Fibroblast of upper back skin (primary cell): ENCODE measurements at regions not wholly inside any gene's neighbourhood (a gene's known extent, or its start where the extent isn't known, plus 50 kb on each side); places are given as distances from the start of the nearest gene placed in this dataset.
"Not testable (repeated sequence)": the region's sequence is repeated elsewhere in the genome, so short reads cannot be mapped to it uniquely, and the experiment has no call there.

Experiments
- DNase-seq: peaks from one replicate; pipeline ENCODE4 v3.0.0-alpha.2; 2013

DNA sequence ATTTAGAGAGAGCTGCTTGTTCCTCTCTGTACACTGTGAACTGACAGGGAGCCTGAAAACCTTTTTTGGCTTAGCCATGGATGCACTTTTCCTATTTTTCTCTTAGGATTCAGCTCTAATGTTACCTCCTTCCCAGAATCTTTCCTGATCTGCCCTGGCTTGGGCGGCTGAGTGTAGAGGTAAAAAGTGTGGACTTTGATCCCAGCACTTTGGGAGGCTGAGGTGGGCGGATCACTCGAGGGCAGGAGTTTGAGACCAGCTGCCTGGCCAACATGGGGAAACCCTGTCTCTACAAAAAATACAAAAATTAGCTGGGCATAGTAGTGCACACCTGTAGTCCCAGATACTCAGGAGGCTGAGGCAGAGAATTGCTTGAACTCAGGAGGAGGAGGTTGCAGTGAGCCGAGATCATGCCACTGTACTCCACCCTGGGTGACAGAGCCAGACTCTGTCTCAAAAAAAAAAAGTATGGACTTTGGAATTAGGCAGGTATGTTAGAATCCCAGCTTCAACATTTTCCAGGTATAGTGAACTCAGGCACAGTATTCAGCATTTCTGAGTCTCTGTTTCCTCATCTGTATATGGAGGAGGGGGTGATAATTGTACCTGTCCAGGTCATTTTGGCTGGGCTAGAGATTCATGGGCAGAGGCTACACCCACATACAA, 212.5 kb upstream of the EEF2KMT start:
- DNase-seq, result no peak

- no peak for DNase-seq
These were observed 207.4 kb upstream of the EEF2KMT start for GRCh38 chr16:5305023-5305422.

DNA sequence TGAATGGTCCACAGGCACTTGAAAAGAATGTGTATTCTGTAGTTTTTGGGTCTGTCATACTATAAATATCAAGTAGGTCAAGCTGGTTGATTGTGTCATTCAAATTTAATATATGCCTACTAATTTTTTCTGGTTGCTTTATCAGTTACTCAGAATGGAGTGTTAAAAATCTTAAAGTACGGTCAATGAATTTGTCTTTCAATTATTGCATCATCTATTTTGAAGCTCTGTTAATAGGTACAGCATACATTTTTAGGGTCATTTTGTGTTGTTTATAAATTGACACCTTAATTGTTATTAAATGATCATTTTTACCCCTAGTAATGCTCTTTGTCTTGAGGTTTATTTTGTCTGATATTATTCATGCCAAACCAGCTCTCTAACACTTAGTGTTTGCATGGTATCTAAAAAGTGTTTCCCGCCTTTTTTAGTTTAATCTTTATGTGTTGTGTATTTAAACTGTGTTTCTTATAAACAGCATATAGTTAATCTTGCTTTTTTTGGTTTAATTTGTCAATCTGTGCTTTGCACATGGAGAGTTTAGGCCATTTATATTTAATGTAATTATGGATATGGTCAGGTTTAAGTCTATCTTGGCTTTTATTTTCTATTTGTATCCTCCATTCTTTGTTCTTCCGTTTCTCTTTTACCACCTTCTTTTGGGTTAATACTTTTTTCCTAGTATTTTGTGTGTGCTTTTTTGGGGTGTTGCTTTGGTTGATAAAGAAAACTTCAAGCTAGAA, 204.9 kb upstream of the EEF2KMT start:
- no peak for DNase-seq

GRCh38 chr16:5298202-5298601, 200.6 kb upstream of the EEF2KMT start:
- DNase-seq, result no peak

GRCh38 chr16:5296176-5296575, 198.6 kb upstream of the EEF2KMT start:
- DNase-seq, result no peak

GRCh38 chr16:5295304-5295703, 197.7 kb upstream of the EEF2KMT start:
- not testable (repeated sequence) for DNase-seq

- DNase-seq, result not testable (repeated sequence)
These were observed 184.6 kb upstream of the EEF2KMT start for GRCh38 chr16:5282152-5282551.

DNA sequence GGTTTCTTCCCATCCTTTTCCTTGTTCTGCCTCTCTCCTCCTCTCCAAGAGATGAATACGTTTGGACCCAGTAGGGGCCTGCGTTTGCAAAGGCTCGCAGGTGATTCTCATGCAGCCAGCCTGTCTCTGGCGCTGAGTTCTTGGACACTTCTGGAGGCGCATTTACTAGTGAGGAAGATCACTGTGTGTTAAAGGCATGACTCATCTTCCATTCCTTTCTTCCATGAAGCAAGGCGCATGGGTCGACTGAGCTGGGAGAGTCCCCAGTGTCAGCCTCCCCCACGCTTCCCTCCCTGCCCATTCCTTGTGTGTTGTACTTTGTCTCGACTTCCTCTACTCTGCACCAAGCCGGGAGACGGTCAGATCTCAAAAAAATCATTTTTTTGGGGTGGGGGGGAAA, 159.9 kb upstream of the EEF2KMT start:
- no peak for DNase-seq

DNA sequence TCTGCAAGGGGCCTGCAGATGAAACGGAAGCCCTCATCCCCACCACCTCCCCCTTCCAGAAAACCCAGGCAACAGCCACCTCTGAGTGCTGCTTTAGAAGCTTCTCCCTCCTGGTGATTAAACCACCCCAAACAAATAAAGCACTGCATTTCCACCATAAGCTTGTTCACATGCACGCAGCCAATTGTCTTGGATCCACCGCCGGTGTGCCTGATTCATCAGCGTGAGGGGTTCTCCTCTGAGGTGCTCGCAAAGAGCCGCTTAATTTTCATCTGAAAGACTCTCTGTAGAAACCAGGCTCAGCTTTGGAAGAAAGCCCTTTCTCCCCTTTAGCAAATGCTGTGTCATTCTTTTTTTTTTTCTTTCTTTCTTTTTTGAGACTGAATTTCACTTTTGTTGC, 155.2 kb upstream of the EEF2KMT start:
- DNase-seq, result no peak

- DNase-seq, result not testable (repeated sequence)
These were observed 149.8 kb upstream of the EEF2KMT start for GRCh38 chr16:5247403-5247802.

- DNase-seq, result not testable (repeated sequence)
These were observed 142.7 kb upstream of the EEF2KMT start for GRCh38 chr16:5240278-5240626.

- not testable (repeated sequence) for DNase-seq
These were observed 142.1 kb upstream of the EEF2KMT start for GRCh38 chr16:5239472-5240277.

DNA sequence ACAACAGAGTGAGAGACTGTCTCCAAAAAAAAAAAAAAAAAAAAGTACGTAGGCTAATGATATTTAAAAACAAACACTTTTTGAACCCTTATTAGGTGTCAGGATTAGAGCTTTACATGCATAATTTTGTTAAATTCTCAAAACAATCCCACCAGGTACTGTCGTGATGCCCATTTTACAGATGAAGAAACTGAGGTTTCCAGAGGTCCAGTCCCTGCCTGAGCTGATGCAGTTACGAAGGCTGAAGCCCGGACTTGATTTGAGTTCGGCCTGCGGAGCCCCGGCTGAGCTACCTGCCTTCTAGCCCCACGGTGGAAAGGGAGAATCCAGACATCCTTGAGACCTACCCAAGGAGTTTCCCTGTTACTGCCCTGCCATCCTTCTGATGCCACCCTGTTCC, 137.5 kb upstream of the EEF2KMT start:
- no peak for DNase-seq

DNA sequence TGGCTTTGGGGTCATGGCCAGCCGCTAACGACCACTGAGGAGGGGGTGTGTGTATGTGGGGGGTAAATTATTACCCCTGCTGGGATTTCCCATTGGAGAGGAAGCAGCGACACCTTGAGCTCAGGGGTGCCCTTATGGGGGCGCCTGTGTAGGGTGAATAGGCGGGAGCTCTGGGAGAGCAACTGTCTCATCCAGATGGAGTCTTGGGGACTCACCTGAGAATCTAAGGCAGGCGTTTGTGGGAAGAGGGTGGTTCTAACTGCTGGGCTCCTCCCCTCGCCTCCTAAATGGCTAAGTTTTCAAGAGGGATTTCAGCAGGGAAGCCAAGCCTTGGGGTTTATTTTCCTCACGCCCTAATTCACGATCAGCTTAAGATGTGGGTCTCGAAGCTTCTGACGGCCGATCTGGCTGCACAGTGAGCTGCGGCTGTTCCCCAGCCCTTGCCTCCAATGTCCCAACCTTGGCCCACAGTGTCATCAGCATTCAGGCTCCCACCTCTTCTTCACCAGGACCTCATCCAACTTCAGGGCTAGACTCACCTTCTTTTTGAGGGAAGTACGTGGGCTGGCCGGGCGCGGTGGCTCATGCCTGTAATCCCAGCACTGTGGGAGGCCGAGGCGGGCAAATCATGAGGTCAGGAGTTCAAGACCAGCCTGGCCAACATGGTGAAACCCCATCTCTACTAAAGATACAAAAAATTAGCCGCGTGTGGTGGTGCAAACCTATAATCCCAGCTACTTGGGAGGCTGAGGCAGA, 136.9 kb upstream of the EEF2KMT start:
- no peak for DNase-seq

DNA sequence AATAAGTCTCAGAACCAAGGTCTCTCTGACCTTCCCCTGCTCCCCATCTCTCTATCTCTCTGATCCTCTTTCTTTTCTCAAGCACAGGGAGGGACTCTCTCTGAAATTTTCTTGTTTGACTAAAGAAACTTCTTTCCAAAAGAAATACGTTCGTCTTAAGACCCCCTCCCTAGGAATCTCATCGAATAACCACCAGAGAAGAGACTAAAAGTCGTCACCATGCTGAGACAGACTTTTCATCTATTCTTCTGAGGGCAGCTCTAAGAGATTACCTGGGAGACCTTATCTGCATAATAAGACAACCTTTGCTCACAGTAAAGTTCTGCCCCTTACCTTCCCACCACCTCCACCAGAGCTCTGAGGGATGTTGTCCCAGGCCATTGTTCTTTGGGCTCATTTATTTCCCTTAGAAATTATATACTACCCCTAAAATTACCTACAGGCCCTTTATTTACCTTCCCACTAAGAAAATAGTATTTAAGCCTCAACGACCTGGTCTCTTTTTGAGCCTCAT, 133.7 kb upstream of the EEF2KMT start:
- DNase-seq, result no peak

DNA sequence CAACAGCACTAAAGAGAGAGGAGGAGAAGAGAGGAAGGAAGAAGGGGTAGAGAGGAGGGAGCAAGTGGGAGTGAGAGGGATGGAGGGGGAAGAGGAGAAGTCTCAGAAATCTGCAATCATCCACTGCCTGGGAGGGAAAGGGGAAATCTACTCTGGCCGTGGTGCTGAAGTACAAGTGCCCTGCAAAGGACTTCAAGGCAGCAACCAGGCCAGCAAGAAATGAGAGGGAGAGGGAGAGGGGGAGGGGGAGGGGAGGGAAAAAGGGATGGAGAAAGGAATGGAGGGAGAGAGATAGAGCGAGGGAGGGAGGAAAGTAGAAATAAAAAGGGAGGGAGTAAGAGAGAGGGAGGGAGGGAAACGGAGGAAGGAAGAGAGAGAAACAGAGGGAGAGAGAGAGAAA, 130.8 kb upstream of the EEF2KMT start:
- no peak for DNase-seq

GRCh38 chr16:5225931-5226655, 128.5 kb upstream of the EEF2KMT start:
- DNase-seq, result no peak

- no peak for DNase-seq
These were observed 125.2 kb upstream of the EEF2KMT start for GRCh38 chr16:5222761-5223160.

DNA sequence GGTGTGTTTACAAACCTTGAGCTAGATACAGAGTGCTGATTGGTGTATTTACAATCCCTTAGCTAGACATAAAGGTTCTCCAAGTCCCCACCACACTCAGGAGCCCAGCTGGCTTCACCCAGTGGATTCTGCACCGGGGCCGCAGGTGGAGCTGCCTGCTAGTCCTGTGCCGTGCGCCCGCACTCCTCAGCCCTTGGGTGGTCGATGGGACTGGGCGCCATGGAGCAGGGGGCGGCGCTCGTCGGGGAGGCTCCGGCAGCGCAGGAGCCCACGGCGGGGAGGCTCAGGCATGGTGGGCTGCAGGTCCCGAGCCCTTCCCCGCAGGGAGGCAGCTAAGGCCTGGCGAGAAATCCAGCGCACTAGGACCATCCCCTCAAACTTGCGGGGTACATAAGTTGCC, 124.2 kb upstream of the EEF2KMT start:
- not testable (repeated sequence) for DNase-seq

DNA sequence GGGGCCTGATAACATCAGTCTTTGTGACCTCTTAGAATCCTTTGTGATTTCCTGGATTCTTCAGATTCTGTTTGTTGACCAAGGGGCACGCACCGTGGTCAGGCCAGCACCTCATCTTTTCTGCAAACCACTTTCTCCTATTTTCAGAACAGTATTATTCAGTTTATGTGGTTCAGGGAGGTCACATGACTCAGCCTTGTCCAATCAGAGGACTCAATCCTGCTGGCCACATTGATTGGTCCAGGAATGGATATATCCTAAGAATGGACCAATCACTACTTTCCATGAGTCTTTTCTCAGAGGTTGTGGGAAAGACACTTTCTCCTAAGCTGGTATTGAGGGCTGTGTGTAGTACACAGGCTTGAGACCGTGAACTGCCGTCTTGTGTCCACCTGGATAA, 123.1 kb upstream of the EEF2KMT start:
- DNase-seq, result no peak

- no peak for DNase-seq
These were observed 119.0 kb upstream of the EEF2KMT start for GRCh38 chr16:5216441-5217080.

- DNase-seq, result no peak
These were observed 118.3 kb upstream of the EEF2KMT start for GRCh38 chr16:5215901-5216300.
